ENCODE measurements at regions not wholly inside any gene's neighbourhood (a gene's known extent, or its start where the extent isn't known, plus 50 kb on each side); places are given as distances from the start of the nearest gene placed in this dataset.

GRCh38 chr22:48811885-48812284, 1015.8 kb downstream of the BRD1 start:
- in situ Hi-C loops (cut with HindIII; ENCODE audit: low pct_unique_long_range_greater_than_20kb, low sequenced_read_pairs) = no loop called here
- no peak for DNase-seq (ENCODE audit: low read depth in 1 of 2, low spot score in 1 of 2)
- no peak for TF ChIP-seq JUND (IDR thresholded peaks at IDR 0.05; ENCODE audit: low read depth)

GRCh38 chr22:48808038-48808960, 1019.4 kb downstream of the BRD1 start:
- in situ Hi-C loops (cut with HindIII; ENCODE audit: low pct_unique_long_range_greater_than_20kb, low sequenced_read_pairs) = no loop called here
- no peak for TF ChIP-seq JUND (IDR thresholded peaks at IDR 0.05; ENCODE audit: low read depth)
- no peak for DNase-seq (ENCODE audit: low read depth in 1 of 2, low spot score in 1 of 2)

- TF ChIP-seq JUND (IDR thresholded peaks at IDR 0.05; ENCODE audit: low read depth) = no peak
- DNase-seq (ENCODE audit: low read depth in 1 of 2, low spot score in 1 of 2) = no peak
- in situ Hi-C loops (cut with HindIII; ENCODE audit: low pct_unique_long_range_greater_than_20kb, low sequenced_read_pairs) = no loop called here
These were observed 1020.5 kb downstream of the BRD1 start for GRCh38 chr22:48807155-48807554.

- in situ Hi-C loops (cut with HindIII; ENCODE audit: low pct_unique_long_range_greater_than_20kb, low sequenced_read_pairs) = no loop called here
- no peak for DNase-seq (ENCODE audit: low read depth in 1 of 2, low spot score in 1 of 2)
- TF ChIP-seq JUND (IDR thresholded peaks at IDR 0.05; ENCODE audit: low read depth) = no peak
These were observed 1021.4 kb downstream of the BRD1 start for GRCh38 chr22:48806227-48806781.

- in situ Hi-C loops (cut with HindIII; ENCODE audit: low pct_unique_long_range_greater_than_20kb, low sequenced_read_pairs) = no loop called here
- no peak for DNase-seq (ENCODE audit: low read depth in 1 of 2, low spot score in 1 of 2)
- TF ChIP-seq JUND (IDR thresholded peaks at IDR 0.05; ENCODE audit: low read depth) = no peak
These were observed 1022.2 kb downstream of the BRD1 start for GRCh38 chr22:48805516-48805915.

- no peak for DNase-seq (ENCODE audit: low read depth in 1 of 2, low spot score in 1 of 2)
- no peak for TF ChIP-seq JUND (IDR thresholded peaks at IDR 0.05; ENCODE audit: low read depth)
- in situ Hi-C loops (cut with HindIII; ENCODE audit: low pct_unique_long_range_greater_than_20kb, low sequenced_read_pairs) = no loop called here
These were observed 1022.8 kb downstream of the BRD1 start for GRCh38 chr22:48804811-48805301.

- in situ Hi-C loops (cut with HindIII; ENCODE audit: low pct_unique_long_range_greater_than_20kb, low sequenced_read_pairs) = no loop called here
- TF ChIP-seq JUND (IDR thresholded peaks at IDR 0.05; ENCODE audit: low read depth) = no peak
- DNase-seq (ENCODE audit: low read depth in 1 of 2, low spot score in 1 of 2) = no peak
These were observed 1023.5 kb downstream of the BRD1 start for GRCh38 chr22:48803948-48804810.

- in situ Hi-C loops (cut with HindIII; ENCODE audit: low pct_unique_long_range_greater_than_20kb, low sequenced_read_pairs) = no loop called here
- no peak for TF ChIP-seq JUND (IDR thresholded peaks at IDR 0.05; ENCODE audit: low read depth)
- DNase-seq (ENCODE audit: low read depth in 1 of 2, low spot score in 1 of 2) = no peak
These were observed 1024.3 kb downstream of the BRD1 start for GRCh38 chr22:48803171-48803947.

- in situ Hi-C loops (cut with HindIII; ENCODE audit: low pct_unique_long_range_greater_than_20kb, low sequenced_read_pairs) = no loop called here
- no peak for TF ChIP-seq JUND (IDR thresholded peaks at IDR 0.05; ENCODE audit: low read depth)
- DNase-seq (ENCODE audit: low read depth in 1 of 2, low spot score in 1 of 2) = no peak
These were observed 1025.1 kb downstream of the BRD1 start for GRCh38 chr22:48802576-48802975.

GRCh38 chr22:48800886-48801607, 1026.6 kb downstream of the BRD1 start:
- TF ChIP-seq JUND (IDR thresholded peaks at IDR 0.05; ENCODE audit: low read depth) = no peak
- in situ Hi-C loops (cut with HindIII; ENCODE audit: low pct_unique_long_range_greater_than_20kb, low sequenced_read_pairs) = no loop called here
- DNase-seq (ENCODE audit: low read depth in 1 of 2, low spot score in 1 of 2) = no peak
